Mucosa of gallbladder (tissue), 1 donor: ENCODE measurements at regions not wholly inside any gene's neighbourhood (a gene's known extent, or its start where the extent isn't known, plus 50 kb on each side); places are given as distances from the start of the nearest gene placed in this dataset.
"Not testable (repeated sequence)": the region's sequence is repeated elsewhere in the genome, so short reads cannot be mapped to it uniquely, and the experiment has no call there.

Source experiments
- DNase-seq: peaks from one replicate; pipeline ENCODE4 v3.0.0-alpha.2; 2020; ENCODE audit warnings: low spot score
- donor health status: DM: no; HTN: no; CAD: no.

GRCh38 chr11:34830648-34831047, 85.5 kb downstream of the APIP start:
- DNase-seq = no peak

- no peak for DNase-seq
These were observed 86.1 kb downstream of the APIP start for GRCh38 chr11:34830035-34830434.

GRCh38 chr11:34827228-34827627, 89.0 kb downstream of the APIP start:
- no peak for DNase-seq

- DNase-seq = no peak
These were observed 89.8 kb downstream of the APIP start for GRCh38 chr11:34826384-34826726.

- DNase-seq = peak; percentile 79
These were observed 90.4 kb downstream of the APIP start for GRCh38 chr11:34825670-34826383.

GRCh38 chr11:34825315-34825669, 90.9 kb downstream of the APIP start:
- no peak for DNase-seq

- no peak for DNase-seq
These were observed 91.8 kb downstream of the APIP start for GRCh38 chr11:34824425-34824824.

- DNase-seq = no peak
These were observed 92.5 kb downstream of the APIP start for GRCh38 chr11:34823639-34824038.

- peak; percentile 18 for DNase-seq
These were observed 93.0 kb downstream of the APIP start for GRCh38 chr11:34823197-34823596.

- DNase-seq = no peak
These were observed 96.3 kb downstream of the APIP start for GRCh38 chr11:34819740-34820482.

- DNase-seq = not testable (repeated sequence)
These were observed 98.4 kb downstream of the APIP start for GRCh38 chr11:34817812-34818211.

GRCh38 chr11:34816698-34817213, 99.4 kb downstream of the APIP start:
- DNase-seq = no peak

- no peak for DNase-seq
These were observed 103.1 kb downstream of the APIP start for GRCh38 chr11:34812905-34813576.

GRCh38 chr11:34811858-34812257, 104.3 kb downstream of the APIP start:
- DNase-seq = no peak

- DNase-seq = no peak
These were observed 106.0 kb downstream of the APIP start for GRCh38 chr11:34810107-34810562.

- no peak for DNase-seq
These were observed 106.7 kb downstream of the APIP start for GRCh38 chr11:34809191-34810106.

GRCh38 chr11:34806875-34807274, 109.3 kb downstream of the APIP start:
- no peak for DNase-seq

- DNase-seq = no peak
These were observed 110.2 kb downstream of the APIP start for GRCh38 chr11:34805937-34806336.

GRCh38 chr11:34799848-34800247, 116.3 kb downstream of the APIP start:
- no peak for DNase-seq

- peak; percentile 26 for DNase-seq
These were observed 117.2 kb downstream of the APIP start for GRCh38 chr11:34798985-34799384.

- not testable (repeated sequence) for DNase-seq
These were observed 118.7 kb downstream of the APIP start for GRCh38 chr11:34797497-34797896.

- no peak for DNase-seq
These were observed 120.5 kb downstream of the APIP start for GRCh38 chr11:34795641-34796040.
